NCI-H82 treated with DMSO at 0.1 percent for 48 hours (cell line): ENCODE measurements at regions not wholly inside any gene's neighbourhood (a gene's known extent, or its start where the extent isn't known, plus 50 kb on each side); places are given as distances from the start of the nearest gene placed in this dataset.

Experiments used
- DNase-seq: peaks from one replicate; lab custom pipeline; 2025; ENCODE audit not compliant: unreplicated experiment; lab: John Stamatoyannopoulos, UW

DNA sequence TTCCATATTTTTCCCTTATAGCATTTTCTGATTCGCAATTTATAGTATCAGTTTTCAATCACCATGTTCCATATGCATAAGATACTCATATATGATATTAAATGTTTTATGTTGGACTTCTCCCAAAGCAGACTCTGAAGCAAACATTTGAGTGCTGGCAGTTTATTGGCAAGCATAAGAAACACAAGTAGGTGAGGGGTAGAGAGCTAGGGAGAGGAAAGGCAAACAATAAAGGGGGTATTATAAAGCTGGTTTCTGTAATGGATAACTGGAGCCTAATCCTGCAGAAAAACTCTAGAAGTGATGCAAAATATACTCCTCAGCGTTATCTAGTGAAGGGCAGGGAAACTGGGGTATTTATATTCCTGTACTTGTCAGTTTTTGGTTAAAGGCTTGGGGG, 491.5 kb upstream of the TGFBR2 start:
- no peak for DNase-seq

DNA sequence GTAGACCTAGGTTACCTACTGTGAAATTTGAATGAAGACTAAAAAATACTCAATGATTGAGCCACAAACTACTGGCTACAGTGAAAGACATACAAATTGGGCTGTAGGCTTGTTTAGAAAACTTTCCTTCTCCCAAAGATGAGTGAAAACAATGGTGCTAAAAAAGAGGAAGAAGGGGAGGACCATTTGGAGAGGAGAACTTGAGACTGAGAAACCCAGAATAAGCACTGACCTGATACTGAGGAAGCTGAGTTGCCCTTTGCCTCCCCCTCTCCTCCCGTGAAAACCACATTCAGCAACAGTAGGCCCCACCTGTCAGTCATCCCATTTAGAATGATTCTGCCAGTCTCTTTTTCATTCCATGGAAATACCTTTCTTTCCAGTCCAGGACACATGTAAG, 484.0 kb upstream of the TGFBR2 start:
- DNase-seq = no peak

DNA sequence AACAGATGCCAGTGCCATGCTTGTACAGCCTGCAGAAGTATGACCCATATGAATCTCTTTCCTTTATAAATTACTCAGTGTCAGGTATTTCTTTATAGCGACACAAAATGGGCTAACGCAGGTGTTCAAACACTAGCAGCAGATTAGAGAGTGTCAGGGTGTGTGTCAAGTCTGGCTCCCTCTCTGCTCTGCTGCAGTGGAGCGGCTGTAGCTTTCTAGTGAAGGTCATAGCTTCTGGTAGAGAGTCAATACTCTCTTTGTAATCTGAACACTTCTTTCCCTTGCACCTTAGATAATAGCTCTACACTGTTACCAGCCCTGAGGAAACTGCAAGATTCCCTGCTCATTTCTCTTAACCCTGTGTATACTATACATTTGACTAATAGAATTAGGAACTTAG, 483.2 kb upstream of the TGFBR2 start:
- no peak for DNase-seq

DNA sequence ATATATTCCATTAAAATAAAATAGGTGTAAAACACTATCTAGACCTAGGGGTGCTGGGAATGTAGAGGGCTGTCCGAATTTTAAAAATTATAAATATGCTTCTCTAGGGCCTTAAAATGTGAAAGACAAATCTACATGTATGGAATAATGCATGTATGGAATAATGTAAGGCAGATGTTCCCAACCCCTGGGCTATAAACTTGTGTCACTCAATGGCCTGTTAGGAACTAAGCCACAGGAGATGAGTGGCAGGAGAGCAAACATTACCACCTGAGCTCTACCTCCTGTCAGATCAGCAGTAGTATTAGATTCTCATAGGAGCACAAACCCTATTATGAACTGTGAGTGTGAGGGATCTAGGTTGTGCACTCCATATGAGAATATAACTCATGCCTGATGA, 482.6 kb upstream of the TGFBR2 start:
- no peak for DNase-seq

DNA sequence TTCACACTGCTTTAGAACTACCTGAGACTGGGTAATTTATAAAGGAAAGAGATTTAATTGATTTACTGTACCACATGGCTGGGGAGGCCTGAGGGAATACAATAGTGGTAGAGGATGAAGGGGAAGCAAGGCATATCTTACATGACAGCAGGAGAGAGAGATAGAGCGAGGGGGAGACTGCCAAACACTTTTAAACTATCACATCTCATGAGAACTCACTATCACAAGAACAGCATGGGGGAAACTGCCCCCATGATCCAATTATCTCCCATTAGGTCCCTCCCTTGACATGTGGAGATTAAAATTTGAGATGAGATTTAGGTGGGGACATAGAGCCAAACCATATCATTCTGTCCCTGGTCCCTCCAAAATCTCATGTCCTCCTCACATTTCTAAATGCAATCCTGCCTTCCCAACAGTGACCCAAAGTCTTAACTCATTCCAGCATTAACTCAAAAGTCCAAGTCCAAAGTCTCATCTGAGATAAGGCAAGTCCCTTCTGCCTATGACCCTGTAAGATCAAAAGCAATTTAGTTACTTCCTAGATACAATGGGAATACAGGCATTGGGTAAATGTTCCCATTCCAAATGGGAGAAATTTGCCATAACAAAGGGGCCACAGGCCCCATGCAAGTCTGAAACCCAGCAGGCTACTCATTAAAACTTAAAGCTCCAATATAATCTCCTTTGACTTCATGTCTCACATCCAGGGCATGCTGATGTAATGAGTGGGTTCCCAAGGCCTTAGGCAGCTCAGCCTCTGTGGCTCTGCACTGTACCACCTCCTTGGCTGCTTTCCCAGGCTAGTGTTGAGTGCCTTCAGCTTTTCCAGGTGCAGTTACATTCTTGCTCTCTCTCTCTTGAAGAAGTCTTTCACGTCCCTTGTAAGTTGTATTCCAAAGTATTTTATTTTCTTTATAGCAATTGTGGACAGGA, 481.7 kb upstream of the TGFBR2 start:
- no peak for DNase-seq

DNA sequence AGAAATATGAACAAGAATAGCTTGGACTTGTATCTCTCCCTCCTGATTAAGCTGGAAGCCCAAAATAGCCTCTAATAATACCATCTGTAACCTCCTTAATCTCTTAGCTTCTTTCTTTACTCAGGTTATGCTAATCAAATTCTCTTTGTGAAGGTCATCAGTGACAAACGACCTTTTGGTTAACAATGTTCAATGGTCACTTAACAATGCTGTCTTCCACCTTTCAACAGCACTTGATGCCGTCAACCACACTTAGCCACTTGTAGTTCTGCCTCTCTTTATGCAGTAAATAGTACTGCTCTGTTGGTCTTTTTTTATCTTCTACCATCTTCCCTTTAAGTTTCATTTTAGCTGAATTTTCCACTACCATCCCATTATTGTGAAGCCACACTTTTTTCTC, 476.6 kb upstream of the TGFBR2 start:
- no peak for DNase-seq

DNA sequence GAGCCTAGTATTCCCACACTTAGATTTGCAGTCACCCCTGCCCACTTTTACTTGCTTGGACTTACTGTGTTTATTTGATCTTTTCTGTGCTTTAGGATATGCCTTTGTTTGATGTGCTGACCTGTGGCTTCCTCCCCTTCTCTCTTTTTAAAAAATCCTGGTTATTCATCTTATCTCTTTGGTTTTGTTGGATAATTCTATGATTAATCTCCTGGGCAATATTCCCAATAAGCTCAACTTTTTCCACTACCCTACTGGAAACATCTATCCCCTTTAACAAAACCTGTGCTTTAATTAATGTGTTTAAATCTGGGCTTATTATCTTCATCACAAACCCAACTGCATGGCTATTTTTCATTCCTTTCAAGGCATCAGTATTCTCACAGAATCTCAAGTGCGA, 476.0 kb upstream of the TGFBR2 start:
- DNase-seq = no peak

DNA sequence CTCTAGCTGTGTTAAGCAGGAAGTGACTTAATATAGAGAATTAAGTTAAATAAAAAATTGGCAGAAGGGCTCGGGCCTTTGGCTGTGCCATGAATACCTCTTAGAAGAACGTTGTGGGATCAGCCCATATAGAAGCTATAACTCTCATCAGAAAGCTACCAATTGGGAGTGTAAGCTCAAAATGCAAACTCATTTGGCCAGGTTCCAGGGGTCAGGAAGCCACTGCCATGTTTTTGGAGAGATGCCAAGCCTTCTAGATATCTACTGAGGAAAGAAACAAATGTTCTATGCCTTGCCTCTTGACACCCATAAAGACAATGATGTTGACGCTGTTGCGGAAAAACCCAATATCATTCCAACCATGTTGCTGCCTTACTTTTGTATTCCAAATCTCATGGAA, 475.2 kb upstream of the TGFBR2 start:
- DNase-seq = peak; percentile 2

DNA sequence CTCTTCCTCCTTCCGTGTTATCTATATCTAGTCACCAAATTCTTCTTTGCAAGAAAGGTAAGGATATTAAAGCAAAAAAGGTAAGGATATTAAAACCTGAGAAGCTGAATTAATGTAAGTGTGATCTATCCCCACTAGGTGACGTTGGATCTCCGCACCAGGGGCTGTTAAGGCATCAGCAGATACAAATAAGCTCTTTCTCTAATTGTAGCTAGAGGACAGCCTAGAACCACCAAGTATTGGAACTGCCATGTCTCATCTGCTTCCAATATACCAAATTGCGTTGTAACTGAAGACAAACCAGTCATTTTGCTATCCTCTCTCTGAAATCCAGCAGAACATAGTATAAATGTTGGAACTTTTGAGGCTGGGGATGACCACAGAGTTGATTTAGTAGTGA, 471.2 kb upstream of the TGFBR2 start:
- no peak for DNase-seq

DNA sequence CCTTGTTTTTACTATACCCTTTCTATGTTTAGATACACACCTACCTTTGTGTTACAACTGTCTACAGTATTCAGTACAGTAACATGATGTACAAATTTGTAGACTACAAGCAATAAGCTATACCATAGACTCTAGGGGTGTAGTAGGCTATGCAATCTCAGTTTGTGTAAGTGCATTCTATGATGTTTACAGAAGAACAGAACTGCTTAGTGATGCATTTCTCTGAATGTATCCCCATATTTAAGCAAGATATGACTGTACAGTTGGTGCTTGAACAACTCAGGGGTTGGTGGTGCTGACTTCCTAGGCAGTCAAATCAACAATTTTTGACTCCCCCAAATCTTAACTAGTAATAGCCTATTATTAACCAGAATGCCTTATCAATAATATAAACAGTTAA, 467.1 kb upstream of the TGFBR2 start:
- DNase-seq = no peak

DNA sequence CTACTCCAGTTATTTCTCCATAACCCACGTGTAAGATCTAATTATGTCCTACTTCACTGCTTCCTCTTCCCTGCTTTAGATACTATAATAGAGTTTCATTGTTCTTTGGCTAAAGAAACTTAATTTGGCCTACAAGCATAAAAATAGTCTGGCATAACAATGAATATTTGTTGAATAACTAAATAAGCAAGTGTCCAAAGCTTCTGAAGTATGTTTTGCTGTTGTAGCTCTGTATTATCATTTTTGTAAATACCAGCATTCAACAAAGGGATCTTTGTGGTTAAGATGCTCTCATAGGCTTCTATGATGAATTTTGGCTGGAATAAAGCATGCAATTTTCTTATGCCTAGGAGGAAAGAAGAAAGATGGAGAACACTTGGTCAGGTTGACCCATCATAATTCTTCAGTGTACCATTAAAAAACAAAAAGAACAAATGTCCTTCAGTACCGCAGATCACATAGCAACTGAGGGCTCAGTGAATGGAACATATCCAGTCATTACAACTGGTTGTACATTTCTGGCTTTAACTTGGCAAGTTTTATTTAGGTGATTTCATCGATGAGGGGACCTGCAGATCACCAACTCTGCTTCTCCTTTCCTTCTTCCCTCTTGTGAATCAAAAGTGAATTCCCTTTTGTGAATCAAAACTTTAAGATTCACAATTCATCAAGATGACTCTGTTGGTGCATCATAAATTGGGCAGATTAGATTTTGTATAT, 465.9 kb upstream of the TGFBR2 start:
- DNase-seq = no peak

DNA sequence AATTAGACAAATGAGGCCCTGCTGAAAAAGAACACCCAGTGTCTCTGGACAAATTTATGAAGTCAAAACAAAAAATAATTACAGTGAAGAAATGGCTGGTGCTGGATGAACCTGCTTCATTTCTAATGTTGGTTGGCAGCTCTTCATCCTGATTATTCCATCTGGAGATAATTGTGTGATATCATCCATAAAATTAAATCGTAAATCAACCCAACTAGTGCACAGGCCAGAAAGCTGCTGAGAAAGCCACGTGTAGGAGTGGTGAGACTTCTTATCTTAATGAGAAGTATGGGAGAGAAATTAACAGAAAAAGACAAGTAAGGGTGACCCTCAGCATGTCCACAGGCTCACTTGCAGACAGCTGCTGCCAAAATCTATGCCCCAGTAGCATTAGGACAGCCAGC, 465.2 kb upstream of the TGFBR2 start:
- DNase-seq = no peak

DNA sequence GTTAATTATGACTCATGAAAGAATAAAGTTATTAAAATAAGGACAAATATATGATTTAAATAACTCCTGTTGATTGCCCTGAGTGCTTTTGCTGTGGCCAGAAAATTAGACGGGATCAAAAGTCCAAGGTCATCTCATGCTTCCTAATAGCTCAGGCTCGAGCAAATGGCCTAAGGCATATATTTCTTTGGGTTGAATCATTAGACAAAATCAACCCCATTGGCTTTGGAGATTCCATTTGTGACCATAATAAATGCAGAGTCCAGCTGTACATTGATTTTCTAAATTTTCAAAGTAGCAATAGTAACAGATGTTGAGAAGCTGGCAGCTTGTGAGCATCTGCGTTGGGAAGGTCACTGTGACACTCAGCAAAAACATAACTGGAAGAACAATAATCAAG, 464.5 kb upstream of the TGFBR2 start:
- no peak for DNase-seq

DNA sequence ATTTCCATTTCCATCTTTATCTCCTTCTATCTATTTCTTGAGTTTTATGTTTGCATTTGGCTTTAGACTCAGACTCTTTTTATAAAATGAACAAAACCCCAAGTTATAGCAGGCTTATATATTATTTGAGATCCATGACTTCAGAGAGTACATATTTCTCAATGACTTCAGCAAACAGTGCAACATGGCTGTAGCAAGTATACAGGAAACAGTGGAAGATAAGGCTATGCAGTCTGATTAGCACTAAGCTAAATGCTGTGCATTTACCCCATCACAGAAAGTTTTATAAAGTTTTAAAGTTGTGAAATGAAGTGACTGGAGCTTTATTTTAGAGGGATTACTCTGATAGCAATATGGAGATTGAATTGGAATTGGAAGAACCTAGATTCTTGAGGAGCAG, 463.5 kb upstream of the TGFBR2 start:
- DNase-seq = no peak

DNA sequence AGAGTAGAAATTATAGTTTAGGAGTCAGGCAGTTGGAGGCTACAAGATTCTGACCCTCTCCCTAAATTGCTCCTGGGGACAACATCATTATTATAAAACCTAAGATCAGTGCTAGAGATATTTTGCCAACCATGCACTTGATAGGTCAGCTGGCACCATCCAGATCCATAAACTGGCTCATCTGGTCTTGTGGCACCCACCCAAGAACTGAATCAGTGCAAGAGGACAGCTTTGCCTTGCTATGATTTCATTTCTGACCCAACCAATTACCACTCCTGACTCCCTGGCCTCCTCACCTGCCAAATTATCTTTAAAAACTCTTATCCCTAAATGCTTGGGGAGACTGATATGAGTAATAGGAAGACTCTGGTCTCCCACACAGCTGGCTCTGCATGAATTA, 461.1 kb upstream of the TGFBR2 start:
- no peak for DNase-seq

DNA sequence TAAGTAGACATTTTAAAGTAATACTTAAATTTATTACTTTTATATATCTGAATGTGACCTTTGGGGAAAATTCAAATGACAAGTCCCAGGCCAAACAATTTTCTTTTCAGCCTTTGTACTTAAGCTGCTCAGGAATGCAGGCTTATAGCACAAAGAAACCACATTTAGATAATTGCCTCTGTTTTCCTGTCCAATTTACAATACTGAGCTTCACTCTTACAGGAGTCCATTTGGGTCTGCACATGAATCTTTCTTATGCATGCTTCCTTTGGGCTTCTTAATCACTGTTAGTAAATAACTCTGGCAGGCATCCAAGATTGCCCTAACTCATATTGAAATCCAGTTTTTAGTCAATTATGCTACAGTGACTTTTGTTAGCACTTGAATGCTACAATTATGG, 459.4 kb upstream of the TGFBR2 start:
- no peak for DNase-seq

DNA sequence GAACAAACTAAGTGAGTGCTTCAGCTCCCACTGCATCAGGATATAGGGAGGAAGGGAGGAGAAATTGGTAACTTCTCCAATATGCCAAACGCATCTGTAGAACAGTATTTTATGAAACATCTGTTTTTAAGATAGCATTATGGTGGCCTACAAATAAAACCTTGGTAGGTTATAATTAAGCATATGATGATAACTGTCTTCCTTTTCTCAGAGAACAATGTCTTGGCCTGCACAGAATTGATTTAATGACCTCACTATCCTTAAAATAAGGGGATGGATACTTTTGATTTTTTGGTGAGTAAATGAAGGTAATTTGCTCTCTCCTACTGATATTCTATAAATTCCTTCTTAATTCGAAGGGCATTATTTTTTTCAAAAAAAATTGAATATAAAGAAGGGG, 451.5 kb upstream of the TGFBR2 start:
- DNase-seq = no peak

DNA sequence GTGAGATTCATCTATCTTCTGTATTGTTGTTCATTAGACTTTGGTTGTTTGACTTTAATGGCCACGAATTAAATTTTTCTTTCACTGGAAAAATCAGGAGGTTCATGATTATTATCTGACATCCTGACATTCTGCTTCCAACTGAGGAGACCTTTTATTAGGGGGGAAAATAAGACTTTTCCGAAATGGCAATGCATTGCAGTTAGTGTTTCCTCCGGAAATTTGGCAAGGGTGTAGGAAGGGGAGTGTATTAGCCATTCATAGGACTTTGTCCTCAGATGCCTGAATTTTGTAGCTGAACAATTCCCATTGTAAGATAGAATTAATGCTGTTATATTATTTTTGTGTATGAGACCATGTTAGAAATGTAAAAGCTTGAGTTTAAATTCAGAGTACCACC, 450.6 kb upstream of the TGFBR2 start:
- no peak for DNase-seq

DNA sequence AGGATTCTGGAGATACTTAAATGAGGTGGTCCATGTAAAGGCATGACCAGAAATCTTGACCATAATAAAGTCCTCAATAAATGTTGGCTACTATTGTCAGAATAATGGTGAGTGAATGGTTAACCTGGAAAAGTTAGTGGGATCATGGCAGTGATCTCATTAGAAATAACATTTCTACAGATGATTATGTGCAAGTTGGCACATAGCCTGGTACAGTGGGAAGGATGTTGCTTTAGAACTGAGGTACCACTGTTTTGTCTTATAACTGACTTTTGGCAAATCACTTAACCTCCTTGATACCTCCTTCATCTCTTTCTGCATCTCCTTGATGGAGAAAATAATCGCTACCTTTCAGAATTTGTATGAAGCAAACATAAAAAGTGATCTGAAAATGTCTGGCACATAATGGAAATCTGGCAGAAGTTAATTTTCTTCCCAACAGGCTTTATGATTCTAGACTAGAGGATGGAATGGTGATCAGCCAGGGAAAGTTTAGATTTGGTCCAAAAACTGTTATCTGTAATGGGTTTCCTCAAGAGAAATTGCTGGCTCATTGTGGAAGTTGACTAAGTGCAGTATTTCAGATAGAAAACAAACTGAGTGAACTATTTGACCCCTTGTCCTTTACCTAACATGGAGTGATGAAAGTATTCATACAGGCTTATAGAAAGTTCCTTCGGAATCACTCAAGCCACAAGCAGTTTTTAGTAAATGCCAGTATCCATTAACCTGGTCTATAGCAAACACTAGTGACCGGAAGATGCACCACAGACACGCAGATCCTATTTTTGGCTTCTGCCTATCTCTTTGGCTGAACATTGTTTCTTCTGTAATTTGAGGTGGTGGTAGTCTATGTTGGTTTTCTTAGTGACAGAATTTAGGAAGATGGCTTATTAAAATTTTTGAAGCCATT, 449.6 kb upstream of the TGFBR2 start:
- DNase-seq = no peak

DNA sequence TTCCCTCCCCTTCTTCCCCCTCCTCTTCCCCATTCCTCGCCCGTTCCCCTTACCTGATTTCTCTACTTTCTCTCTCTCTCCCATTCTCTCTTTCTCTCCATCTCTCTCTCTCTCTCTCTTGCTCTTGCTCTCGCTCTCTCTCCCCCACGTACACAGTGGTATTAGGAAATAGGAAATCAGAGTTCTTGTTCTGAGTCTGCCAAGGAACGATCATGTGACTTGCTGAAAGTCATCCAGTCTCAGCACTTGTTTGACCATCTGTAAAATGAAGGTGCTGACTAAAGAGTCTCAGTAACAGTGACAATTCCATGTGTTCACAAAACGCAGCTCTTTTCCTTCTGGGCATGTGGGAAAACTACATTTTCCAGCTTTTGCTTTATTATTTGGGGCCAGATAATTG, 445.0 kb upstream of the TGFBR2 start:
- DNase-seq = no peak

DNA sequence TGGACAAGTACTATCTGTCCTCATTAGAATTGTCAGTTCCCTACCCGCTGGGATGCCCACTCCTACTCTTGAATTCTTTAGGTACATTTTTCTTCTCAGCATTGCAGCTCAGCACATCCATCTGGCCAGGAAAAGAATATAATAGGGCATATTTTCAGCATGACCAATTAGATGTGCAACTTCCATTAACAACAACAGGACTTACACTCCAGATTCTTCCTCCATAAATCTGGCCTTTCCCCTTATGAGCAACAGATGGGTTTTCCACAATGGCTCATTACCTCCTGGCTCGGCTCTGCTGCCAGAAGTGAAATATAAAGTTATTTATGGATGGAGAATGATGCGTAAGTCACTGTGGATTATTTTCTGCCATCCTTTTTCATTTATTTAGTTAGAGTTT, 443.8 kb upstream of the TGFBR2 start:
- no peak for DNase-seq

DNA sequence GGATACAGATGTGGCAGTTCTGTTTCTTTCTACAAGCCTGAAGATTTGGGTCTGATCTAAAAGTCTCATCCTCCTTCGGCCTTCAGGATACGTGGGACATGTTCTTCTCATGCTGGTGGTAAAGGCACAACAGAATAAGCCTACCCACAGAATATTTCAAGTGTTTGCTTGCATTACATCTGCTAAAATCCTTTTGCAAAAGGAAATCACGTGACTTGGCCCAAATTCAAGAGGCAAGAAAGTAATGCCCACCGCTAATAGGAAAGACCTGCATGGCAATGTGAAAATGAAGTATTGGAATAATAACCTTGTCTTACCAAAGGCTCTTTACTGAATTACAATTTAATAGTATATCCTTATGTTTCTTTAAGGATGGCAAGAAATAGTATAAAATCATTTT, 439.9 kb upstream of the TGFBR2 start:
- DNase-seq = no peak
